ACC112 (cell line): ENCODE measurements at regions not wholly inside any gene's neighbourhood (a gene's known extent, or its start where the extent isn't known, plus 50 kb on each side); places are given as distances from the start of the nearest gene placed in this dataset.
"Not testable (repeated sequence)": the region's sequence is repeated elsewhere in the genome, so short reads cannot be mapped to it uniquely, and the experiment has no call there.

ENCODE experiments used
- H2AFZ ChIP-seq: fragments of 200-600 bp; sonication (generic); one replicate; pipeline ENCODE4 v1.6.0; 2017; ENCODE audit warnings: antibody characterized with exemption, low read length; ENCODE audit not compliant: unreplicated experiment
- H3K27ac ChIP-seq: fragments of 200-600 bp; sonication (generic); 2 replicates; pipeline ENCODE4 v1.5.1; 2014; ENCODE audit warnings: low read depth, mild to moderate bottlenecking, antibody characterized with exemption, low read length, moderate library complexity
- H3K27me3 ChIP-seq: fragments of 200-600 bp; sonication (generic); 2 replicates; pipeline ENCODE4 v1.6.1; 2014; ENCODE audit warnings: mild to moderate bottlenecking, antibody characterized with exemption, low read length, moderate library complexity, mixed read lengths; ENCODE audit not compliant: insufficient read depth
- H3K36me3 ChIP-seq: fragments of 200-600 bp; sonication (generic); 2 replicates; pipeline ENCODE4 v1.6.1; 2016; ENCODE audit warnings: mild to moderate bottlenecking, antibody characterized with exemption, low read length, moderate library complexity, mixed read lengths; ENCODE audit not compliant: insufficient read depth
- H3K4me1 ChIP-seq: fragments of 200-600 bp; sonication (generic); one replicate; pipeline ENCODE4 v1.6.1; 2016; ENCODE audit warnings: low read length, mixed read lengths; ENCODE audit not compliant: insufficient read depth, unreplicated experiment, control insufficient read depth
- H3K4me3 ChIP-seq: fragments of 200-600 bp; sonication (generic); 2 replicates; pipeline ENCODE4 v1.5.1; 2014; ENCODE audit warnings: mild to moderate bottlenecking, low read depth, low read length
- H3K79me2 ChIP-seq: fragments of 200-600 bp; sonication (generic); one replicate; pipeline ENCODE4 v1.6.0; 2016; ENCODE audit warnings: low read length; ENCODE audit not compliant: control insufficient read depth, unreplicated experiment, insufficient read depth

GRCh38 chr2:75828826-75829225 is 118.1 kb upstream of the GCFC2 start:
- Histone ChIP-seq H3K79me2 (no peaks in the 10 kb centered on the region), H2AFZ (no peak overlapping the region), H3K36me3 (no peaks in the 10 kb centered on the region), H3K27ac (no peak overlapping the region), H3K27me3 (peaks cover 5% of the 10 kb centered on the region; the same call in 1 of the 2 replicates), H3K4me1 (no peaks in the 10 kb centered on the region), H3K4me3 (no peak overlapping the region)

- not testable (repeated sequence) for H3K4me1 ChIP-seq, H3K27ac ChIP-seq, H3K4me3 ChIP-seq, H3K79me2 ChIP-seq, H3K27me3 ChIP-seq, H3K36me3 ChIP-seq, H2AFZ ChIP-seq
Measured at GRCh38 chr2:75823515-75823914, 112.8 kb upstream of the GCFC2 start.

GRCh38 chr2:75822336-75822735 is 111.6 kb upstream of the GCFC2 start:
- Histone ChIP-seq H3K27me3 (no peaks in the 10 kb centered on the region), H3K4me3 (no peak overlapping the region)

GRCh38 chr2:75820693-75821092 is 110.0 kb upstream of the GCFC2 start:
- no peak overlapping the region for H2AFZ ChIP-seq
- no peaks in the 10 kb centered on the region for H3K36me3 ChIP-seq
- no peaks in the 10 kb centered on the region for H3K27me3 ChIP-seq
- H3K79me2 ChIP-seq: no peaks in the 10 kb centered on the region
- no peak overlapping the region for H3K27ac ChIP-seq
- no peaks in the 10 kb centered on the region for H3K4me1 ChIP-seq
- H3K4me3 ChIP-seq: no peak overlapping the region

More at GRCh38 chr2:75822336-75822735, 111.6 kb upstream of the GCFC2 start:
- Histone ChIP-seq H3K36me3 (no peaks in the 10 kb centered on the region), H3K79me2 (no peaks in the 10 kb centered on the region), H2AFZ (no peak overlapping the region), H3K27ac (no peak overlapping the region), H3K4me1 (no peaks in the 10 kb centered on the region)

- H3K27ac ChIP-seq: no peak overlapping the region
- H2AFZ ChIP-seq: no peak overlapping the region
- no peaks in the 10 kb centered on the region for H3K4me1 ChIP-seq
Measured at GRCh38 chr2:75810611-75811330, 100.1 kb upstream of the GCFC2 start.

GRCh38 chr2:75808793-75809535 is 98.2 kb upstream of the GCFC2 start:
- no peak overlapping the region for H2AFZ ChIP-seq

More at GRCh38 chr2:75810611-75811330, 100.1 kb upstream of the GCFC2 start:
- Histone ChIP-seq H3K4me3 (no peak overlapping the region), H3K27me3 (0 out of 2 replicates have a peak, but pooled peaks cover 3% of the 10 kb centered on the region), H3K36me3 (no peaks in the 10 kb centered on the region), H3K79me2 (no peaks in the 10 kb centered on the region)

GRCh38 chr2:75807992-75808391 is 97.3 kb upstream of the GCFC2 start:
- Histone ChIP-seq H3K4me1 (no peaks in the 10 kb centered on the region), H3K27me3 (no peaks in the 10 kb centered on the region), H3K36me3 (no peaks in the 10 kb centered on the region), H2AFZ (no peak overlapping the region), H3K27ac (no peak overlapping the region), H3K4me3 (no peak overlapping the region), H3K79me2 (no peaks in the 10 kb centered on the region)

More at GRCh38 chr2:75808793-75809535, 98.2 kb upstream of the GCFC2 start:
- Histone ChIP-seq H3K4me1 (no peaks in the 10 kb centered on the region), H3K27ac (no peak overlapping the region), H3K79me2 (no peaks in the 10 kb centered on the region), H3K36me3 (no peaks in the 10 kb centered on the region), H3K27me3 (no peaks in the 10 kb centered on the region), H3K4me3 (no peak overlapping the region)

GRCh38 chr2:75801234-75801982 is 90.7 kb upstream of the GCFC2 start:
- H3K27ac ChIP-seq: no peak overlapping the region
- no peak overlapping the region for H3K4me3 ChIP-seq
- H3K79me2 ChIP-seq: no peaks in the 10 kb centered on the region
- H3K36me3 ChIP-seq: no peaks in the 10 kb centered on the region
- H3K4me1 ChIP-seq: no peaks in the 10 kb centered on the region
- H2AFZ ChIP-seq: no peak overlapping the region
- H3K27me3 ChIP-seq: no peaks in the 10 kb centered on the region

- no peaks in the 10 kb centered on the region; the same call in 1 of the 2 replicates for H3K27me3 ChIP-seq
- H2AFZ ChIP-seq: no peak overlapping the region
- no peak overlapping the region for H3K27ac ChIP-seq
Measured at GRCh38 chr2:75800456-75800855, 89.7 kb upstream of the GCFC2 start.

GRCh38 chr2:75799859-75800258 is 89.1 kb upstream of the GCFC2 start:
- peaks cover 3% of the 10 kb centered on the region; the same call in 1 of the 2 replicates for H3K27me3 ChIP-seq
- no peak overlapping the region for H3K27ac ChIP-seq
- no peaks in the 10 kb centered on the region for H3K4me1 ChIP-seq
- no peak overlapping the region for H3K4me3 ChIP-seq
- no peaks in the 10 kb centered on the region for H3K36me3 ChIP-seq
- H3K79me2 ChIP-seq: no peaks in the 10 kb centered on the region
- no peak overlapping the region for H2AFZ ChIP-seq

More at GRCh38 chr2:75800456-75800855, 89.7 kb upstream of the GCFC2 start:
- Histone ChIP-seq H3K36me3 (no peaks in the 10 kb centered on the region), H3K79me2 (no peaks in the 10 kb centered on the region), H3K4me1 (no peaks in the 10 kb centered on the region), H3K4me3 (no peak overlapping the region)
